Adipocyte (in vitro differentiated cells): ENCODE measurements at regions not wholly inside any gene's neighbourhood (a gene's known extent, or its start where the extent isn't known, plus 50 kb on each side); places are given as distances from the start of the nearest gene placed in this dataset.

Experiments used
- DNase-seq: peaks from one replicate; pipeline ENCODE4 v3.0.0-alpha.2; 2015; ENCODE audit warnings: low read depth
- H3K27me3 ChIP-seq: replicated peaks from 2 replicates; pipeline ENCODE4 v1.7.0; 2013; ENCODE audit warnings: mild to moderate bottlenecking, low read length, moderate library complexity; ENCODE audit not compliant: control insufficient read depth, insufficient read depth
- H3K36me3 ChIP-seq: 2 replicates; pipeline ENCODE4 v1.7.0; 2013; ENCODE audit warnings: low read length, mild to moderate bottlenecking, moderate library complexity; ENCODE audit not compliant: control insufficient read depth, insufficient read depth, severe bottlenecking
- H3K4me1 ChIP-seq: 2 replicates; pipeline ENCODE4 v1.7.0; 2013; ENCODE audit warnings: mild to moderate bottlenecking, low read length, moderate library complexity; ENCODE audit not compliant: control insufficient read depth, insufficient read depth
- H3K4me3 ChIP-seq: 2 replicates; pipeline ENCODE4 v1.7.0; 2013; ENCODE audit warnings: mild to moderate bottlenecking, low read length, moderate library complexity
- H3K9ac ChIP-seq: 2 replicates; pipeline ENCODE4 v1.7.0; 2013; ENCODE audit warnings: mild to moderate bottlenecking, low read length, moderate library complexity
- H3K9me3 ChIP-seq: 2 replicates; pipeline ENCODE4 v1.7.0; 2013; ENCODE audit warnings: mild to moderate bottlenecking, low read length, moderate library complexity; ENCODE audit not compliant: control insufficient read depth

GRCh38 chr9:82091100-82091499 lies 102.5 kb downstream of the SPATA31D1 start:
- Histone ChIP-seq H3K27me3 (no peaks in the 10 kb centered on the region), H3K9ac (no peak overlapping the region), H3K9me3 (no peaks in the 10 kb centered on the region), H3K4me1 (no peaks in the 10 kb centered on the region), H3K36me3 (no peaks in the 10 kb centered on the region), H3K4me3 (no peak overlapping the region)
- DNase-seq = no peak

- no peaks in the 10 kb centered on the region for H3K36me3 ChIP-seq
Observed at GRCh38 chr9:82091610-82092009, 103.0 kb downstream of the SPATA31D1 start.

GRCh38 chr9:82101475-82101874 lies 112.9 kb downstream of the SPATA31D1 start:
- Histone ChIP-seq H3K27me3 (no peaks in the 10 kb centered on the region), H3K4me3 (no peak overlapping the region), H3K36me3 (no peaks in the 10 kb centered on the region), H3K9ac (no peak overlapping the region), H3K4me1 (no peaks in the 10 kb centered on the region), H3K9me3 (peaks cover 8% of the 10 kb centered on the region)
- no peak for DNase-seq

More at GRCh38 chr9:82091610-82092009, 103.0 kb downstream of the SPATA31D1 start:
- no peak overlapping the region for H3K4me3 ChIP-seq
- no peaks in the 10 kb centered on the region for H3K27me3 ChIP-seq
- H3K9me3 ChIP-seq = no peaks in the 10 kb centered on the region
- no peak overlapping the region for H3K9ac ChIP-seq
- DNase-seq = no peak
- no peaks in the 10 kb centered on the region for H3K4me1 ChIP-seq

GRCh38 chr9:82104252-82104651 lies 115.7 kb downstream of the SPATA31D1 start:
- Histone ChIP-seq H3K27me3 (no peaks in the 10 kb centered on the region), H3K9me3 (peaks cover 8% of the 10 kb centered on the region), H3K4me3 (no peak overlapping the region), H3K36me3 (no peaks in the 10 kb centered on the region), H3K4me1 (no peaks in the 10 kb centered on the region), H3K9ac (no peak overlapping the region)
- DNase-seq = no peak

- no peak overlapping the region for H3K9ac ChIP-seq
- no peak for DNase-seq
Observed at GRCh38 chr9:82105729-82106128, 117.2 kb downstream of the SPATA31D1 start.

GRCh38 chr9:82106536-82106935 lies 118.0 kb downstream of the SPATA31D1 start:
- Histone ChIP-seq H3K4me1 (no peaks in the 10 kb centered on the region), H3K4me3 (no peak overlapping the region), H3K27me3 (no peaks in the 10 kb centered on the region), H3K9ac (no peak overlapping the region), H3K36me3 (no peaks in the 10 kb centered on the region), H3K9me3 (peaks cover 2% of the 10 kb centered on the region)
- DNase-seq = peak; percentile 15

More at GRCh38 chr9:82105729-82106128, 117.2 kb downstream of the SPATA31D1 start:
- H3K4me1 ChIP-seq = no peaks in the 10 kb centered on the region
- H3K27me3 ChIP-seq = no peaks in the 10 kb centered on the region
- no peak overlapping the region for H3K4me3 ChIP-seq
- no peaks in the 10 kb centered on the region for H3K36me3 ChIP-seq
- H3K9me3 ChIP-seq = peaks cover 8% of the 10 kb centered on the region

- Histone ChIP-seq H3K36me3 (no peaks in the 10 kb centered on the region), H3K9ac (no peak overlapping the region), H3K9me3 (no peaks in the 10 kb centered on the region), H3K4me3 (no peak overlapping the region), H3K4me1 (no peaks in the 10 kb centered on the region), H3K27me3 (no peaks in the 10 kb centered on the region)
- no peak for DNase-seq
Observed at GRCh38 chr9:82108474-82108873, 119.9 kb downstream of the SPATA31D1 start.

GRCh38 chr9:82108941-82109340 lies 120.4 kb downstream of the SPATA31D1 start:
- Histone ChIP-seq H3K36me3 (no peaks in the 10 kb centered on the region), H3K9ac (no peak overlapping the region), H3K4me3 (no peak overlapping the region), H3K4me1 (no peaks in the 10 kb centered on the region), H3K27me3 (no peaks in the 10 kb centered on the region), H3K9me3 (no peaks in the 10 kb centered on the region)
- DNase-seq = peak; percentile 5

- no peaks in the 10 kb centered on the region for H3K27me3 ChIP-seq
- H3K4me3 ChIP-seq = no peak overlapping the region
- DNase-seq = peak; percentile 10
- no peaks in the 10 kb centered on the region for H3K9me3 ChIP-seq
- no peaks in the 10 kb centered on the region for H3K4me1 ChIP-seq
- no peaks in the 10 kb centered on the region for H3K36me3 ChIP-seq
- H3K9ac ChIP-seq = no peak overlapping the region
Observed at GRCh38 chr9:82109626-82110025, 121.1 kb downstream of the SPATA31D1 start.

- no peaks in the 10 kb centered on the region for H3K27me3 ChIP-seq
- no peak overlapping the region for H3K4me3 ChIP-seq
- no peaks in the 10 kb centered on the region for H3K9me3 ChIP-seq
- H3K9ac ChIP-seq = no peak overlapping the region
- no peak for DNase-seq
- no peaks in the 10 kb centered on the region for H3K4me1 ChIP-seq
- no peaks in the 10 kb centered on the region for H3K36me3 ChIP-seq
Observed at GRCh38 chr9:82110881-82111280, 122.3 kb downstream of the SPATA31D1 start.

- H3K27me3 ChIP-seq = no peaks in the 10 kb centered on the region
- no peak for DNase-seq
- H3K9ac ChIP-seq = no peak overlapping the region
- H3K4me1 ChIP-seq = peaks cover 15% of the 10 kb centered on the region
- H3K36me3 ChIP-seq = no peaks in the 10 kb centered on the region
- no peak overlapping the region for H3K4me3 ChIP-seq
- H3K9me3 ChIP-seq = no peaks in the 10 kb centered on the region
Observed at GRCh38 chr9:82115331-82115730, 126.8 kb downstream of the SPATA31D1 start.

- H3K4me1 ChIP-seq = peaks cover 15% of the 10 kb centered on the region
- no peak for DNase-seq
- no peak overlapping the region for H3K4me3 ChIP-seq
- no peaks in the 10 kb centered on the region for H3K36me3 ChIP-seq
- H3K9me3 ChIP-seq = no peaks in the 10 kb centered on the region
- no peak overlapping the region for H3K9ac ChIP-seq
- no peaks in the 10 kb centered on the region for H3K27me3 ChIP-seq
Observed at GRCh38 chr9:82115900-82116299, 127.3 kb downstream of the SPATA31D1 start.
